GM19324 (cell line): ENCODE measurements at regions not wholly inside any gene's neighbourhood (a gene's known extent, or its start where the extent isn't known, plus 50 kb on each side); places are given as distances from the start of the nearest gene placed in this dataset.
A peak's percentile ranks its signal among the peaks of the same experiment; 100 is the strongest.
"Not testable (repeated sequence)": the region's sequence is repeated elsewhere in the genome, so short reads cannot be mapped to it uniquely, and the experiment has no call there.

Experiments used
- ATAC-seq: cut with Tn5 transposase; IDR thresholded peaks from one replicate; pipeline ENCODE4 v1.9.1; 2021; ENCODE audit warnings: mild to moderate bottlenecking, moderate library complexity; ENCODE audit not compliant: unreplicated experiment, low FRiP score

- ATAC-seq, result not testable (repeated sequence)
These were observed 52.6 kb upstream of the KIF26B start for GRCh38 chr1:245102149-245102548.

GRCh38 chr1:245099401-245099800 lies 55.4 kb upstream of the KIF26B start:
- ATAC-seq, result no peak

GRCh38 chr1:245098924-245099323 lies 55.9 kb upstream of the KIF26B start:
- ATAC-seq, result no peak

- ATAC-seq, result no peak
These were observed 58.3 kb upstream of the KIF26B start for GRCh38 chr1:245096311-245097066.

- no peak for ATAC-seq
These were observed 58.9 kb upstream of the KIF26B start for GRCh38 chr1:245095903-245096302.

DNA sequence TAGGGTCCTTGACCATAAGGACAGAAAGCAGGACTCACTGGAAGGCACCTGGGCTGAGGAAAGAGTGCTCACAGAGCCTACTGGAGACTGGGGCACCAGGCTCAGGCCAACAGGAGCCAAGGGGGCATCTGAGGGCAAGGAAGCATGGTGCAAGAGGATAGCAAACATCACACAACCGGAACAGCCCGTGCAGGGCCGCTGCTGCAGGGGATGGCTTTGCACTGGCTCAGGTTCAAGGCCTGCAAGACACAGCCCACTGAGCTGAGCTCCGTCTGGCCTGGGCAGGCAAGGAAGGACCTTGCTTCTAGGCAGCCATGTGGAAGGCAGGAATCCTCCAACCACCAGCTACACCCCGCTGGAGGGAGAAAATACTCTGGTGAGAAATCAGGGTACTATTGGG lies 59.8 kb upstream of the KIF26B start:
- no peak for ATAC-seq

- no peak for ATAC-seq
These were observed 60.7 kb upstream of the KIF26B start for GRCh38 chr1:245094092-245094491.

DNA sequence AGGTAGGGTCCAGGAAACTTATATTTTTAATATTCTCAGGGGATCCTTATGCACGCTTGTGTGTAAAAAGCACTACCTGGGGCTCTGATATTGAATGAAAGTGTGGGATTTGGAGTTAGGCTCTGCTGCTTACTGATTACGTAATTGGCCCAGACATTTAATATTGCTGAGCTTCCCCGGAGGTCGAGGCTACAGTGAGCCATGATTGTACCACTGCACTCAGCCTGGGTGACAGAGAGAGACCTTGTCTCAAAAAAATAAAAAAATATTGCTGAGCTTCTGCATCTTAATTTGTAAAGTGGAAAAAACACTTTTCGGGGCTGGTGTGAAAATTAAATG lies 62.2 kb upstream of the KIF26B start:
- no peak for ATAC-seq

DNA sequence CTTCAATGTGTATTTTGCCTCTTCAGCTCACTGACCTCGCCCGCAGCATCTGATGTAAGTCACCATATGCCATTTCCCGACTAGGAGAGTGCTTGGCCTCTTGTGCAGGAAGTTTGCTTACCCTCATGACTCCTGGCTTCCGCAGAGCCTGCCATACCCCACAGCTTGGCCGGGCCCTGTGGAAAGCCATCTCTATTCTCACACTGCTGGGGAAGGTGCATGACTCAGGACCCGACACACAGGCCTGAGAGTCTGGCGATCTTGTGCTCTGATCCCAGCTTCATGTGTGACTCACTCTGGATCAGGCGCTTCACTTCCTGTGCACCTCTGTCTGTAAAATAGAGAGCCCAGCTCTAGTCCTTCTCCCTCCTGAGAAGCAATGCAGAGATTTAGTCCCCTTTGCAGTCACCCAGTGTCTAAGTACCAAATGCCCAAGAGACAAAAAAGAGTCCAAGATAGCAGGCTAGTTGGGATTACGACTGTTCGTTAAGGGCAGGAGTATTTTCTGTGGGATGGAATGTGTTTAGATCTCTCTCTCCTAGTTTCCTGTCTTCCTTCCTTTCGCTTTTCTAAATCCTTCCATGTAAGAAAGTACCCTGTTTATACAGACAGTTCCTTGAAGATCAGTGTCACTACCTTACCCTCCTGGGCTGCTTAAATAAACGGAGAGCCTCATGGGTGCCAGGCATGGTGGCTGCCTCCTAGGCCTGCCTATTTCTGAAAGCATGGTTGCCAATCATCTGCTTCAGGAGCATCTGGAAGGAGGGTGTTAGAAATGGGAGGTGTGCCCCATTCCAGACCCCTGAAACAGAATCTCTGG lies 62.8 kb upstream of the KIF26B start:
- ATAC-seq, result no peak

- ATAC-seq, result no peak
These were observed 63.6 kb upstream of the KIF26B start for GRCh38 chr1:245091171-245091621.

GRCh38 chr1:245090491-245091090 lies 64.2 kb upstream of the KIF26B start:
- ATAC-seq, result no peak

DNA sequence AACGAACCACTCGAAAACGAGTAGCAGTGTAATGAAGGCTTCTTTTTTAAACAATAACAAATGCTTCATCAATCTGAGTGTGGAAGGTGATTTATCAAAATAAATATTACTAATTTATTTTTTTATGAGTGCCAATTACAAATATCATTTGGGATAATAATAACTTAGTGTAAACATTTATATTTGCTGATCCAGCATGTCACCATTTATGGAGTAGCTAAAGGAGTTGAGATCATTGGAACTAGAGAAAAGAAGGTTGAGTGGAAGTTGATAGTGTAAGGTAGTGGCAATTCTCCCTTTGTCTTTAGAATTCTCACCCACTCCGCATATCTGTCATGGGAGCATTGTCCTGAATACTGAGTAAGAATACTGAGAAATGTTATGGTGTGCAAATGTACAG lies 67.1 kb upstream of the KIF26B start:
- ATAC-seq, result no peak

DNA sequence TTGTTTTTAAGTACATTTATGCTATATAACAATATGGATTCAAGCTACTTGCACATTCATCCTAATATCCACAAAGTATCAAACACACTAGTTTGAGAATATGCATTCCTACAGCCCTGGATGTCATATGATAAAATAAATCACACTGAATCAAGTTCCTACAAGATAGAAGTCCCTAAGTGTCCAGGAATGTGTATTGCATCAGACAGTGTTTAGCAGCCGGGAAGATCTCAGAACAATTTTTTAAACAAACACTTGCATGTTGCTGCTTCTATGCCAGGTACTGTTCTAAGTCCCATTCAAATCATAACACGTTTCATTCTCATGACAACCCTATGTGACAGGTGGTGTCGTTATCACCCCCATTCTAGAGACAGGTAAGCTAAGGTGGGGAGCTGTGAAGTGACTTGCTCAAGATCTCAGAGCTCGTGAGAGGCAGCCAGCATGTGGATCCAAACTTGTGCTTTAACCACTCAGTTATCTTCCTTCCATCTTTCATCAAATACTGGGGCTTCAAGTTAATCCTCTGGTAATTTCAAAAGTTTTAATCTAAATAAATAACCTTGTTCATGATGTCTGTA lies 68.3 kb upstream of the KIF26B start:
- ATAC-seq, result no peak

DNA sequence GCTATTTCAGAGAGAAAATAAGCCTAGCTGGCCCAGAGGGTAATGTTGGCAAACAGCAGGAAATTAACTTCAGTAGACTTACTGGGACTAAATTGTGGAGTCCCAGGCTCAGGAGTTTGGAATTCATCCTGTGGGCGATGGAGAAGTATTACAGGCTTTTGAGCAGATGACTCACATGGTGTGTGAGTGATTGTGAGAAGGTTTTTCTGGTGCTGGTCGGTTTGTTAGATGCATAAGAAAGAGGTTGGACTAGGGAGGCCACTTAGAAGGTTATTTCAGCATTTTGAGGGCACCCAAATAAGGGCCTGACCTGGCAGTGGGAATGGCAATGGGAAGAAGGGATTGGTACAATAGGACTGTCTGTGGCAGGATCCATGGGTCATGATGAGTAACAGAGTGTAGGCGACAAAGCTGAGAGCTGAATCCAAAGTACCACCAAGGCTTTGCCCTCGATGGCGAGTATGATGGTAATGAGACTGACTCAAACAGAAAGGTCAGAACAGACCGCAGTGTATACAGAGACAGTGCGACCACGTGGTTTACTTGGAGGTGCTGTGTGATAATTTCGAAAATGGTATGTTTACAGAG lies 69.2 kb upstream of the KIF26B start:
- peak; percentile 60 for ATAC-seq

DNA sequence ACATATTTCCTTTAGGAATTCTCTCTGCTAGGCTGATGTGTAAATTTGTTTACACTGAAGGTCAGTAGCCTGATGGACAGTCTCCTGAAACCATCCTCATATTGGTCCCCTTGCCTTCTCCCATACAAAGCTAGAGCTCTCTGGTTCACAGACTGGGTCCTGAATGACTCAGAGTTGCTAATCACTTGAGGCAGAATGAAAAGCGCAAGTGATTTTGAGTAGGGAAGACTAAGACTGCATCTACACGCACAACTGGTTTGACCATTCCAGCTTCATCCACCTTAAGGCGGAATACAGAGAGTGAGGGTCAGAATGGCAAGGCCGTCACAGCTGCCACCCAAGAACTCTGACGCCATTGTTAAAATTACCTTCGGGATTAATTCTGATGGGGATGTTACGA lies 70.2 kb upstream of the KIF26B start:
- ATAC-seq, result no peak

DNA sequence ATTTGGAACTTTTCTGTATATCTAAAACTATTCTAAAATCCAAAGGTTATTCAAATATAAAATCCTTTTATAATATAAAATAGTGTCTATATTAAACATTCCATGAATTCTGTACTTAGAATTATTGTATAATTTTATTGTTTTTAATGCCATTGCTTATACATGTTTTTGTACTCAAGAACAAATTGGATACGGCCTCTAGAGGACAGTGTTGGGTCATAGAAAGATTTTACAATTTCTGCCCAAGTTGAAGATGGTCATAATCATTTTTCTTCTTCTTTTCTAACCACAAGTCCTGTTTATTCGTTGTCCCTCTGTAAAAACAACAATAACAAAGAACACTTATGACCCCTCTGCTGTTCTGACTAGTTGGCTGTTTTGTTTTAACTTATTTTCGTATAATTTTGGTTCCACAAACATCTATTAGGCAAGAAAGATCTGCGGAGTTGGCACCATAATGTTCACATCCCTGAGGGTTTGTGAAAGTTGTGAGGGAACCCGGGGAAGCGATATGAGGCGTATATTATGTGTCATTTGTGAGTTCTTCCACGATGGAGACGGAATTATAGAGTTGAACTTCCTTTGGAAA lies 75.7 kb upstream of the KIF26B start:
- no peak for ATAC-seq

- no peak for ATAC-seq
These were observed 79.9 kb upstream of the KIF26B start for GRCh38 chr1:245074898-245075297.

GRCh38 chr1:245074232-245074747 lies 80.5 kb upstream of the KIF26B start:
- no peak for ATAC-seq

GRCh38 chr1:245070836-245071615 lies 83.8 kb upstream of the KIF26B start:
- no peak for ATAC-seq
